HEK293 (cell line): ENCODE measurements at regions not wholly inside any gene's neighbourhood (a gene's known extent, or its start where the extent isn't known, plus 50 kb on each side); places are given as distances from the start of the nearest gene placed in this dataset.

Source experiments
- EGR2 ChIP-seq: fragments of 450-650 bp; formaldehyde crosslinking; IDR thresholded peaks from 2 replicates; pipeline ENCODE4 v1.5.1; 2016; ENCODE audit warnings: low read depth, missing biosample characterization, missing genetic modification characterization
- KLF10 ChIP-seq: fragments of 450-650 bp; IDR thresholded peaks from 2 replicates; pipeline ENCODE4 v1.5.1; 2018; ENCODE audit warnings: missing biosample characterization, mild to moderate bottlenecking, missing genetic modification characterization
- ZNF184 ChIP-seq: fragments of 450-650 bp; IDR thresholded peaks from 2 replicates; pipeline ENCODE4 v1.5.1; 2018; ENCODE audit warnings: missing biosample characterization, mild to moderate bottlenecking, missing genetic modification characterization
- ZNF274 ChIP-seq, 2 experiments: fragments of 200-500 bp in 1 of 2; fragments of 450-650 bp in 1 of 2; sonication (Bioruptor generic) in 1 of 2; formaldehyde crosslinking in 1 of 2; IDR thresholded peaks; 2 replicates each; pipeline versions ENCODE4 v1.5.1 to v1.6.1; 2014 to 2016; ENCODE audit warnings: borderline replicate concordance in 1 of 2, inconsistent platforms in 1 of 2, low read length in 1 of 2, missing biosample characterization in 1 of 2, missing genetic modification characterization in 1 of 2
- ZNF302 ChIP-seq: fragments of 450-650 bp; formaldehyde crosslinking; IDR thresholded peaks from 2 replicates; pipeline ENCODE4 v1.5.1; 2016; ENCODE audit warnings: missing biosample characterization, missing genetic modification characterization, low read depth
- ZNF561 ChIP-seq: fragments of 450-650 bp; IDR thresholded peaks from 2 replicates; pipeline ENCODE4 v1.5.1; 2018; ENCODE audit warnings: missing biosample characterization, missing genetic modification characterization, borderline replicate concordance
- ZNF670 ChIP-seq: fragments of 450-650 bp; formaldehyde crosslinking; IDR thresholded peaks from 2 replicates; pipeline ENCODE4 v1.5.1; 2016; ENCODE audit warnings: missing biosample characterization, missing genetic modification characterization, low read depth
- TF ChIP-seq, protein P1 (sequence below): fragments of 450-650 bp; formaldehyde crosslinking; IDR thresholded peaks from 2 replicates; pipeline ENCODE4 v1.5.1; 2016; ENCODE audit warnings: missing biosample characterization, missing genetic modification characterization
- TF ChIP-seq, protein P2 (sequence below): fragments of 450-650 bp; formaldehyde crosslinking; IDR thresholded peaks from 2 replicates; pipeline ENCODE4 v1.5.0; 2017; ENCODE audit warnings: missing biosample characterization, missing genetic modification characterization, borderline replicate concordance
- TF ChIP-seq, protein P3 (sequence below): fragments of 450-650 bp; formaldehyde crosslinking; IDR thresholded peaks from 2 replicates; pipeline ENCODE4 v1.5.1; 2016; ENCODE audit warnings: missing biosample characterization, missing genetic modification characterization

DNA sequence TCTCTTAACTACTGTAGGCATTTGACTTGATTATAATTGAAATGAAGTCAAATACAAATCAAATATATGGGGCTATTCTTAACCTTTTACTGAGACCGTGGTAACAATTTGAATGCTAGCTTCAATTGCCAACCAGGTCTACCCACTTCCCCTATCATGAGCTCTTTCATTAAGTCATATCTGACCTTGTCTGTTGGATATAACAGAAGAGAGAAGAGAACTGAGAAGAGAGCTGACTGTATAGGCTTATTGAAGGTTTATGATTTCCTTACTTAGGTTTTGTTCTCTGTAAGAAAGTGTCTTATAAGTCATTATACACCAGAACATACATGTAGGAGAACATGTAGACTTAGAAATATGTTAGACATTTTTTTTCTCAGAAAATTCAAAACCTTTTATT is 549.4 kb downstream of the COL12A1 start:
- no peak for TF ChIP-seq ZNF561
- no peak for TF ChIP-seq EGR2 (tag by site-specific recombination)
- TF ChIP-seq, protein P1, sequence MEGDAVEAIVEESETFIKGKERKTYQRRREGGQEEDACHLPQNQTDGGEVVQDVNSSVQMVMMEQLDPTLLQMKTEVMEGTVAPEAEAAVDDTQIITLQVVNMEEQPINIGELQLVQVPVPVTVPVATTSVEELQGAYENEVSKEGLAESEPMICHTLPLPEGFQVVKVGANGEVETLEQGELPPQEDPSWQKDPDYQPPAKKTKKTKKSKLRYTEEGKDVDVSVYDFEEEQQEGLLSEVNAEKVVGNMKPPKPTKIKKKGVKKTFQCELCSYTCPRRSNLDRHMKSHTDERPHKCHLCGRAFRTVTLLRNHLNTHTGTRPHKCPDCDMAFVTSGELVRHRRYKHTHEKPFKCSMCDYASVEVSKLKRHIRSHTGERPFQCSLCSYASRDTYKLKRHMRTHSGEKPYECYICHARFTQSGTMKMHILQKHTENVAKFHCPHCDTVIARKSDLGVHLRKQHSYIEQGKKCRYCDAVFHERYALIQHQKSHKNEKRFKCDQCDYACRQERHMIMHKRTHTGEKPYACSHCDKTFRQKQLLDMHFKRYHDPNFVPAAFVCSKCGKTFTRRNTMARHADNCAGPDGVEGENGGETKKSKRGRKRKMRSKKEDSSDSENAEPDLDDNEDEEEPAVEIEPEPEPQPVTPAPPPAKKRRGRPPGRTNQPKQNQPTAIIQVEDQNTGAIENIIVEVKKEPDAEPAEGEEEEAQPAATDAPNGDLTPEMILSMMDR (tag by site-specific recombination), result no peak
- TF ChIP-seq ZNF302 (tag by site-specific recombination), result no peak
- TF ChIP-seq, protein P2, sequence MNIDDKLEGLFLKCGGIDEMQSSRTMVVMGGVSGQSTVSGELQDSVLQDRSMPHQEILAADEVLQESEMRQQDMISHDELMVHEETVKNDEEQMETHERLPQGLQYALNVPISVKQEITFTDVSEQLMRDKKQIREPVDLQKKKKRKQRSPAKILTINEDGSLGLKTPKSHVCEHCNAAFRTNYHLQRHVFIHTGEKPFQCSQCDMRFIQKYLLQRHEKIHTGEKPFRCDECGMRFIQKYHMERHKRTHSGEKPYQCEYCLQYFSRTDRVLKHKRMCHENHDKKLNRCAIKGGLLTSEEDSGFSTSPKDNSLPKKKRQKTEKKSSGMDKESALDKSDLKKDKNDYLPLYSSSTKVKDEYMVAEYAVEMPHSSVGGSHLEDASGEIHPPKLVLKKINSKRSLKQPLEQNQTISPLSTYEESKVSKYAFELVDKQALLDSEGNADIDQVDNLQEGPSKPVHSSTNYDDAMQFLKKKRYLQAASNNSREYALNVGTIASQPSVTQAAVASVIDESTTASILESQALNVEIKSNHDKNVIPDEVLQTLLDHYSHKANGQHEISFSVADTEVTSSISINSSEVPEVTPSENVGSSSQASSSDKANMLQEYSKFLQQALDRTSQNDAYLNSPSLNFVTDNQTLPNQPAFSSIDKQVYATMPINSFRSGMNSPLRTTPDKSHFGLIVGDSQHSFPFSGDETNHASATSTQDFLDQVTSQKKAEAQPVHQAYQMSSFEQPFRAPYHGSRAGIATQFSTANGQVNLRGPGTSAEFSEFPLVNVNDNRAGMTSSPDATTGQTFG, result no peak
- TF ChIP-seq ZNF274 (IDR thresholded peaks at IDR 0.05; ENCODE audit: low read length), result no peak
- TF ChIP-seq ZNF274 (tag by site-specific recombination; IDR thresholded peaks at IDR 0.05; ENCODE audit: borderline replicate concordance), result no peak
- no peak for TF ChIP-seq ZNF184
- no peak for TF ChIP-seq KLF10 (tag by site-specific recombination)
- TF ChIP-seq, protein P3, sequence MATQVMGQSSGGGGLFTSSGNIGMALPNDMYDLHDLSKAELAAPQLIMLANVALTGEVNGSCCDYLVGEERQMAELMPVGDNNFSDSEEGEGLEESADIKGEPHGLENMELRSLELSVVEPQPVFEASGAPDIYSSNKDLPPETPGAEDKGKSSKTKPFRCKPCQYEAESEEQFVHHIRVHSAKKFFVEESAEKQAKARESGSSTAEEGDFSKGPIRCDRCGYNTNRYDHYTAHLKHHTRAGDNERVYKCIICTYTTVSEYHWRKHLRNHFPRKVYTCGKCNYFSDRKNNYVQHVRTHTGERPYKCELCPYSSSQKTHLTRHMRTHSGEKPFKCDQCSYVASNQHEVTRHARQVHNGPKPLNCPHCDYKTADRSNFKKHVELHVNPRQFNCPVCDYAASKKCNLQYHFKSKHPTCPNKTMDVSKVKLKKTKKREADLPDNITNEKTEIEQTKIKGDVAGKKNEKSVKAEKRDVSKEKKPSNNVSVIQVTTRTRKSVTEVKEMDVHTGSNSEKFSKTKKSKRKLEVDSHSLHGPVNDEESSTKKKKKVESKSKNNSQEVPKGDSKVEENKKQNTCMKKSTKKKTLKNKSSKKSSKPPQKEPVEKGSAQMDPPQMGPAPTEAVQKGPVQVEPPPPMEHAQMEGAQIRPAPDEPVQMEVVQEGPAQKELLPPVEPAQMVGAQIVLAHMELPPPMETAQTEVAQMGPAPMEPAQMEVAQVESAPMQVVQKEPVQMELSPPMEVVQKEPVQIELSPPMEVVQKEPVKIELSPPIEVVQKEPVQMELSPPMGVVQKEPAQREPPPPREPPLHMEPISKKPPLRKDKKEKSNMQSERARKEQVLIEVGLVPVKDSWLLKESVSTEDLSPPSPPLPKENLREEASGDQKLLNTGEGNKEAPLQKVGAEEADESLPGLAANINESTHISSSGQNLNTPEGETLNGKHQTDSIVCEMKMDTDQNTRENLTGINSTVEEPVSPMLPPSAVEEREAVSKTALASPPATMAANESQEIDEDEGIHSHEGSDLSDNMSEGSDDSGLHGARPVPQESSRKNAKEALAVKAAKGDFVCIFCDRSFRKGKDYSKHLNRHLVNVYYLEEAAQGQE, result no peak
- TF ChIP-seq ZNF670 (tag by site-specific recombination), result no peak
